GM18858 (cell line): ENCODE measurements at regions not wholly inside any gene's neighbourhood (a gene's known extent, or its start where the extent isn't known, plus 50 kb on each side); places are given as distances from the start of the nearest gene placed in this dataset.

Experiments used
- ATAC-seq: cut with Tn5 transposase; IDR thresholded peaks from one replicate; pipeline ENCODE4 v1.9.1; 2021; ENCODE audit not compliant: unreplicated experiment

DNA sequence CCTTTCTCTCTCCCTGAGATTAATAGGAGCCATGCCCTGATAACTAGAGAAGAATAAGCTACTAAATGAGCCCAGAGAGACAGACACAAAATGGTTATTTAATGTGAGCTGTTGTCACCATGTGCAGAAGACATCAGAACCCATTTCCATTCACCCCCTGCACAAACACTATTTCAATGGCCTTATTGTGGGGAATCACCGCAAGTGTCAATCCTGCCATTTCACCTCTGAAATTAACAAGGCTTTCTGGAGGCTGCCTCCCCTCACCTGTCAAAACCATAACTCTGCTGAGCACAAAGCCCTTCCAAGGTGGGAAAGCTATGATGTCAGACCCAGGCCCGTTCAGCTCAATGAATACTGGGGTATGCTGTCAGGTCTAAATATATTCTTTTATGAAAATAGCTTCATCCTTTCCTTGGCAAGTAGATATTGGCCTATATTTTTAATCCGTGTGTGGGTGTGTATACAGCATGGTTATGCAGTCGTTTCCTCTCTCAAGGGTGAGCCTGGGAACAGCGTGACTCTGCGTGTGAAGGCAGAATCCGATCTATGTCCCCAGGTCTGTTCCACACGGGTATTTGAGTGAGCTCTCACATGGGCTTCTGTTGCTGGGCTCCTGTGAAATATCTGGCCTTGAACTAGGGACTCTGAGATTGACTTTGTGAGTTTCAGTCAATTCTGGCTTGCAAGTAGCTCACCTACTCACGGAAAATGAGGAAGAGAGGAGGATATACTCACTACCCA is 266.3 kb downstream of the FBXW7 start:
- no peak for ATAC-seq

DNA sequence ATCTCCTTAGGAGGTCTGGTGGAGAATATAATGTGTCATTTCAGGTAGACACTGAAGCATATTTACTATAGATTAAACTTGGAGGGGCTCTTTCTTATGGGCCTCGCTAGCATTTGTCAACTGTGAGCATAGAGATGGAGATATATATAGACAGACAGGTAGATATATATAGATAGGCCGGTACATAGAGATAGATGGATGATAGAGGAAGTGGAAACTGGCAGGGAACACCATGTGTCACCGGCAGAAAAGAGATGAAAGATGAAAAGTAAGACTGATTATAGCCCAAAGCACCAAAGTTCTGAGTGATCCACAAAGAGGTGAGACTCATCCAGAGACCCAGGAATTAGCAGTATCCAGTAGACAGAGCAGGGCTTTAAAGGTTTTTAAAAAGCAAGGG is 268.1 kb downstream of the FBXW7 start:
- ATAC-seq, result no peak

DNA sequence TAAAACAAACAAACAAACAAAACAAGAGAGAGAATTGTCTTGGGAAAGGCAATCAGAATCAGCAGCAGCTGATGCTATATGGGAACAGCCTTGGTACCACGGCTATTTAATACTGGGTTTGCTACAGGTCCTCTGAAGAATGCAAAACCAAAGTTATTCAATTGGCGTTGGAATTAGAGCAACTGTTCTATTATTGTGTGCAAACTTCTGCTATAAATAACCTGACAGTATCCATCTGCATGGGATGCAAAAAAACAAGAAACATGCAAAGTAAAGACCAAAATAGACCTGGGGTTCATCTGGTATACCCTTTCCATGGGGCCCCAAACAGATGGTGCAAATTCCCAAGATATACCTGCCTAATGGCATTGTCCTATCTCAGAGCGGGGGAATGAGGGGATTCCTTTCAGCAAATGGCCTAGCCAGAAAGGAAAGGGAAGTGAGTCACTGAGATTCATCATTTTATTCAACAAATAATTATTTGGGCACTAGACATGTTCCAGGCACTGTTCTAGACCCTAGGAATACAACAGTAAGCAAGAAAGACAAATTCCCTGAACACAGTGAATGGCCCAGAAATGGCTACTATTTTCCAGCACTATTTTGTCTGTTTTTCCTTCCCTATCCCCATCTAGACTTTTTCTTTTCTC is 268.9 kb downstream of the FBXW7 start:
- ATAC-seq, result no peak

DNA sequence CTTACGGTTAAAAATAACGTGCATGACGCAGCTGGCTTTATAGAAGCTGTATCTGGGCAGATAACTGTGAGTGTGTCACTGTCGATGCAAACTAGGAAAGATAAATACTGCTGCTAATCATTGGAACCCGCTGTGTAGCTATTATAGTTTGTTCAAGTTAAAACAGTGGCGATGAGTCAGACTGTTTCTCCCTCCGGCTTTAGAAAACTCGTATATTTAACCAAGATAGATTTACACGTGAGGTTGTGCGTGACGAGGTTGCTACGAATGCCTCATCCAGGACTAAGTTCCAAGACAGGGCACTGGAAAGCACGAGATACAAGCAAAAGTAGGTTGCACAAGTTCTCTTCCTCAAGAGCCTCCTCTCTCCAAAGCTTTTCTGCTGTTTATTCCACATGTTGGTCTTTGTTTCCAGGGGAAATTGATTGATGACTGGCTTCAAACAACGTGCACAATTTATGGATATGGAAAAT is 270.7 kb downstream of the FBXW7 start:
- no peak for ATAC-seq

DNA sequence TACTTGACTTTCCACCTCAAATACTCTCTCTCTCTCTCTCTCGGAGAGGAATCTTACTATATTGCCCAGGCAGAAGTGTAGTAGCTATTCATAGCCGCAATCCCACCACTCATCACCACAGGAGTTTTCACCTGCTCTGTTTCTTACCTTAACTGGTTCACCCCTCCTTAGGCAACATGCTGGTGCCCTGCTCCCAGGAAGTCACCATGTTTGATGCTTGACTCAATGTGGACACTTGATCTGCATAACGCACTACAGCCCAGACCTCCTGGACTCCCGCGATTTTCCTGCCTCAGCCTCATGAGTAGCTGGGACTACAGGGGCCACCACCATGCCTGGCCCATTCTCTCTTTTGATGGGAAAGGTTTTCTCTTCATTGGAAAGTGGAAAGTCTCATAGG is 271.8 kb downstream of the FBXW7 start:
- ATAC-seq, result no peak

DNA sequence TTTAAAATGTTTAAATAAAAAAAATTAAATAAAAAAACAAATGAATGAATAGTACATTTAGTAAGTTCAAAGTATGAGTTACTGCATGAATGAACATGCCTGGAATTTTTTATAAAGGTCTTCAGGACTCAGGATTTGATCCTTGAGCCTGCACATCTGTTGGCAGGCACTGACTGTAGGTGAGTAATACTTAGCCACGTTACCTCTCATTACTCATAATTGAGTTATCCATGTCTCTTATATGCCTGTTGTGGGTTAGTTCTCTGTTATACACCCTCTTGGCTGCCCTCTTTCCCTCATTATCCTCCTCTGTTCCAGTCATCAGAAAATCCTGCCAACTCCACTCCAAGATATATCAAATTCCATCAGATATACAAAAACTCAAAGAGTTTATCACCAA is 276.0 kb downstream of the FBXW7 start:
- ATAC-seq, result no peak

DNA sequence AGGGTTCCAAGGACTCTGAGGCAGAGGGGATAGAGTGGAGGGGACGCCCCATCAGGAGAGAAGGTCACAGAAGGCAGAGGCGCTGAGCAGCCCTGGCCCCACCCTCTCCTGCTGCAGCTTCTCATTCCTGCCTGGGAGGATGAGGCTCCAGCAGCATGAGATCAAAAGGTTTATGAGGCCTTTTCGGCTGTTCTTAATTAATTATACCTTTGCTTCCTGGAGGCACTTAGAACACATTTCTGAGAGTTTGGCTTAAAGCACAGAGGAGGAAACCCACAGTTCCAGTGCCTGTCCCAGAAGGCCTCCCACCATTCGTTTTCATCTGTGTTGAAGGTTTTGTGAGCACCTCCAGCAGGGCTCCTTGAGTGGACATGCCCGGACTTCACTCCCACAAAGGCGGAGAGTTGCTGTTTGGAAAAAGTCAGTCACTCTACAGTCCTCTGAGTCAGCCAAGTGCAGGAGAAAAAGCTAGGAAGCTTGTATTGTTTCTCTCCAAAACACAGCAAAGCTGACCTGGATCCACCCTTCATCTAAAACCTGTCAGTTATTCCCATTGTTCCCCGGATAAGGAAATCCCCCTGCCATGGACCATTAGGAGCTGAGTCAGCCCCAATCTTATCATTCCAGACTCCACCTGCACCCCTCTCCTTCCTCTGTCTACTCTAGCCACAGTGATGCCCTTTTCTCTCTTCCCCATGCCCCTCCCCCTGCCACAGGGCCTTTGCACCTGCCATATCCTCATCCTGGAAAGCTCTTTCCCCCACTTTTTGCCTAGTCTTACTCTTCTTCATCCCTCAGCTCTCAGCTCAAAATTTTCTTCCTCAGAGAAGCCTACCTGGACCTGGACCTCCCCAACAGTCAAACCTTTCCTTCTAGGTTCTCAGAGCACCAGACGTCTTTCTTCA is 276.8 kb downstream of the FBXW7 start:
- ATAC-seq, result no peak

DNA sequence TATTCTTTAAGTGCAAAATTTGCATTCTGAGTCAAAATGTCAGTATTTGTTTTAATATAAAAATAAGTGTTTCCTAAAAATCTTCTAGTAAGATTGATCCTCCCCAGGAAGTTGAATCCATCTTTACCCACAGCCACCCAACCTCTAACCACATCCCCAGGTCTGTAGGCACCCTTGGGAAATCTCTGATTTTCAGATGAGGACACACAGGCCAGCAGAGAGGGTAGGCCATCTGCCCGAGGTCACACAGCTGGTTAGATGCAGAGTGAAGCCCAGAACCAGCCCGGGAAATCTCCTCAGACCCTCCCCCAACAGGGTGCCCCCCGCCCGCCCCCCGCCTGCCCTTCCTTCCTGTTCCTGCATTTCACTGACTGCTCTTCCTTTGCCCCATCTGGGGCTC is 277.5 kb downstream of the FBXW7 start:
- ATAC-seq, result no peak

DNA sequence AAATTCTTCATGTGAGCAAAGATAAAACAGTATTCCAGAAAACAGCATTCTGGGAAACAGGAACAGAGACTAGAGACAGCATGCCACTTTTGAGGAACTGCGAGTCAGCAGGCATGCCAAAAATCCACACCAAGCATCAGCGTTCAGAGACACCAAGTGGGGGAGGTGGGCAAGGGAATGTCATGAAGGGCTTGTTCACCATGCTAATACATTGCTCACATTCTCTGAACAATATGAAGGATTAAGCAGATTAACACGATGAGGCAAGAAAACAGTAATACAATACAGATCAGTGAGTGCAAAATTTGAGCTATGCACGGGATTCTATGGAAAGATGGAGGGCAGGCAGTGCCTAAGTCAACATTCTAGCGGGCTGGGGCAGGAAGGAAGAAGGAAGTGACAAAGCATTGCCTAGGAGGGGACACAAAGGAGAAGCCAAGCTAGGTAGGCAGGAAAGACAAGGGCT is 278.3 kb downstream of the FBXW7 start:
- ATAC-seq, result no peak

DNA sequence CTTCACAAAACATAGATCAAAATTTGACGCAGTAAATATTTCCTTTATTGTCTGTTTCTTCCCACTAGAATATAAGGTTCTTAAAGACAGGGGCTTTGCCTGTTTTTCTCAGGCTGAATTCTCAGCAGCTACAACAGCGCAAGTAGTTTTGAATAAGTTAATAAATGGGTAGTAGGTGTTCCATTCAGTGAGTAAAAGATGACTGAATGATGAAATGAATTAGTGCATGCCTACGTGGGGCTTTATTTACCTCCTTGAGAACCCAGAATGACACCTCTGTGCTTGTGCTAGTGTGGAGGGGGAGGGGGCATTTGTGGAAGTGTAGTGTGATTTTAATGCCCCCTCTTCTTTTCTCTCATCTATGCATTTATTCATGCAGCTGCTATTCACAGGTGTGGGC is 278.9 kb downstream of the FBXW7 start:
- no peak for ATAC-seq

DNA sequence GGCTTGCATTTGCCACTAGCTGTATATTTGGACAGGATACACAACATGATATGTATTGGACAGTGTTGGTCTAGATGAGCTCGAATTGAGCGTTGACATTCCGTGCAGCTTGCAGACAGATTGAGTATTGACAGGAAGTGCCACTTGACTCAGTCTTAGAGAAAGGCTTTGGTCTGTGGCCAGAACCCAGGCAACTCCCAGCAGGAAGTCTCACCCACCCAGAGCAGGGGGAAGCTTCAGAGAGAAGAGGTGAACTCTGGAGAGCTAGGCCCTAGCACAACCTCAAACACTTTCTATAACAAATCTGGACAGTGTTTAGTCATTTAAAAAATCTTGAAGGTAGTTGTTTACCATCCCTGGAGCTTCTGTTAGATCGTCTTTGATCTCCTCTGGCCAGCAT is 280.5 kb downstream of the FBXW7 start:
- ATAC-seq, result peak; percentile 91

DNA sequence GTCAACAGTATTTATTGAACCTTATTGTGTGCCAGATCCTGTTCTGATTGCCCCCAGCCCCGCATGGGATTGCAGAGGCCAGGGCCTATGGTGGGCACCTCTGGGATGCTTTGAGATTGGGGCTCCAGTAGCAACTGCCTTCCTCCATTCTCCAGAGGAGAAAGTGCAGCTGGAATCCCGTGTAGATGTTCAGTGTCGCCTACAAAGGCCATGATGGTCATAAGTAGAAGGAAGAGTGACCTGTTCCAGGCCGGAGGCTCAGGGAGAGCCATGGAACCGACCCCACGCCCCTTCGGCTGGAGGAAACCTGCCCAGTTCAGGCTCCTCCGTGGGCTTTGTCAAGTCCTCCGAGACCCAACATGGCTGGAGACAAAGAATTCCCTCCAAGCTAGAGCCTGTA is 287.5 kb downstream of the FBXW7 start:
- ATAC-seq, result no peak

DNA sequence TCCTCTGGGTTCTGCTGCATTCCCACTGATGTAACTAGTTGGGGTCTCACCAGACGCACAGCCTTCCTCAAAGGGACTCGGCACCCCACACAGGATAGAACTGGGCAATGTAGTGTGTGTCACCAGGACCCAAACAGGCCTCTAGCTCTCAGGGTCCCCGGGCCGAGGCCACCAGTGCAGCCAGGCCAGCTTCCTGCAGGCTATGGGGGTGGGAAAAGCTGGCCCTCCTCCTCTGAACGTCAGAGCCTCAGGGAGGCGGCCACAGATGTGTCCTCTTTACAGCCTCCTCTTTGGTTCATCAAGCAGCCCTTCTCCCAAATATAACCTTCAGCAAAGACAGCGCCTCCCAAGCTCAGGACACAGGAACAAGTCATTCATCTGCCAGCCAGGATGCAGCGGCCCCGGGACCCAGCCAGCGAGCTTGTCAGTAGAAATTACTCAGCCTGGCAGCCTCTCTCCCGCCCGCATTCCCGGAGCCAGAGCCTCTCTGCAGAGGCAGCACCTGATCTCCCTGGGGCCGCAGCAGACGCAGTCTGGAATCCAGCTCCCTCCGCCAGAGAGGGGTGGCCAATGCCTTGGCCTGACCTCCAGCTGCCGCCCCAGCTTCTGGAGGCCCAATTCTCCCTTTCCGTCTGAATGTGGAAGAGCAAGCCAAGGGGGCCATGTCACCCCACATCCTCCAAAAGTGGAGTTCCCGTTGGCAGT is 288.5 kb downstream of the FBXW7 start:
- ATAC-seq, result no peak

DNA sequence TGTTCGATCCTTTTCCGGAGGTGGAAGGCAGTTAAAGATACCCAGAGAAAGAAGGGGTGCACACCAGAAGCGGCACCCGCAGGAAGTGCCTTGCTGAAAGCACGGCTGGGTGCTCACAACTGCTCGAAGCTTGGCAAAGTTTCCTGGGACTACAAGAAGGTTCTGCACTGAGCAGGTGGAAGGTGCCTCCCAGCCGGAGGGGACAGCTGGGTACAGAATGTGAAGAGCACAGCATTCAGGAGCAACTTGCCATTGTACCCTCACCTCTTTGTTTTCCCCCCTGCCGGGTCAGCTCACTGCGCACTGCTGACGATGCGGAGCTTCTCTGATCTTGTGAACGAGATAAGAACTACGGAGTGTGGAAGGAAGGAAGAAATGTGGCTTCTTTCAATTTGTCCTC is 289.2 kb downstream of the FBXW7 start:
- no peak for ATAC-seq

DNA sequence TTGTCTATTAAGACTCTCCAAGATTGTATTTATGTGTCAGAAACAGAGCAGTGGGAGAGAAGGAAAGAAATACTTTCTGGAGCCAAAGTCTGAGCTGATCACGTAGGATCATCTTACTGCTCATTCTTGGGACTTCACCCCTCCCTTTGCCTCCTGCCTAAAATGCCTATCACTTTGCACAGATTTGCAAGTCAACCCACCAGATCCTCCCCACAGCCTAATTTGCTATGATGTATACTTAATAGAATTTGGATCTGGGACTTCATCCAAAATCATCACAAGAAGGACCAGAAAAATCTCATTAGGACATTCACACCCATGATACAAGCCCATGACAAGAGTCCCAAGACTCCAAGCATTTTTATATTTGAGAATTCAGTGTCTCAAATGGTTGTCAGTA is 290.2 kb downstream of the FBXW7 start:
- no peak for ATAC-seq

DNA sequence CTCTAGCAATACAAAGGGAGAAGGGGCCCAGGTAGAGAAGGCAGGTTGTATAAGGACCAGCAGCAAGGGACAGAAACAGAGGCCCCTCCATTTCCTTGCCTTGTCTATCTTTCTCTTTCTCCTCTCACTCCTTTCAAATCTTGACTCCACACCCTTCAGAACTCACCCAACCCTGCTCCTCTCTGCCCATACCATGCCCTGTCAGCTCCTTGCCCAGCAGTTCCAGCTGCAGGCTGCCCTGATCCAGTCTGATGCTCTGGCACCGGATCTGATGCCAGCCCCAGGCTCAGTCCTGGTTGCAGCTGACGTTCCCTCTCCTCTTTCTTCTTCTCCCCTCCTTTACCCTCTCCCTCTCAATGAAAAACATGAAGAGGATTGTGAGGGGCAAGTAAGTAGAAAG is 291.2 kb downstream of the FBXW7 start:
- ATAC-seq, result no peak

DNA sequence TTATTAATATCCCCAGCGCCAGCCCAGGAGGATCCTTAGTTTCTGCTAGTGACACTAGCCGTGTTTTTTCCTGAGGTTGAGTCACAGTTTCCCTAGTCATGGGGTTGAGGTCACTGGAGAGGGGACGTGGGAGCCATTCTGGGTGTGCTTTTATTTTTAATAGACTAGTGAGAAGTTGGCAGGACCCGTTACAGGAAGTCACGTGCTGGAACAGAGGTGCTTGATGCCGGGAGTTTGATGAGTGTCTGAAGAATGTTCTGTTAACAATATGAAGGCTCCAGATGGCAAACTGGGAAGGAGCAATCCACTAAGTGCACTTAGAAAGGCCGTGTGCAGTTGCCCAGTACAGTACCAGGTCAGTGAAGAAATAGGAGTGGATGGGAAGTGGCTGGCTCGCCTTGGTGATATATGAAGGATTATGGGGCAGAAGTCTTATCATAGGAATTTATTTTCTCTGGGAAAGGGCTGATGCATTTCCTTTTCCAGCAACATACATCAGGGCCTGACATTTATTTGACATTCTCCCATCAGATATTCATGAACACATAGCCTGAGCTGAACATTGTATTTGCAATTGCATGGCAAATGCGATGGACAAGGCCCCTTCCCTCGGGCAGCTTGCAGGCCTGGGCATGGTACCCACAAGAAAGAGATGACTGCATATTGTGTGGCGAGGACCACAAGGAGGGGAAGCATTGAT is 291.8 kb downstream of the FBXW7 start:
- ATAC-seq, result no peak

DNA sequence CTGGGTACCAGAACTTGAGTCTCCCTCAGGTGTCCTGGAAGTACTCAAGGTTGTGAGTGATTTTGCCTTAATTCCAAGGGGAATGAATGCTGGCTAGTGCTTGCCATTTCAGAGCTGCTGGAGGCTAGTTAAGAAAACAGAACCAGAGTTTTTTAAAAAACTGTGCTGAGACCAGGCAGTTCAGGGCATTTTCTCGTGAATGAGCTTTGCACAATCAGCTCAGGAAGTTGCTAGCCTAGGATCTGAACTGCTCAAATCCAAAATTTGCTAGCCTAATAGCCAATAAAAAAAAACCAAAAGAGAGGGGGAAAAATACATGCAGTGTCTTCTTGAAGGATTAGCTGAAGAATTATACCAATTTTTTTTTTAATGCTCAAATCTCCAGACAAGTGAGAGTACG is 292.7 kb downstream of the FBXW7 start:
- no peak for ATAC-seq

DNA sequence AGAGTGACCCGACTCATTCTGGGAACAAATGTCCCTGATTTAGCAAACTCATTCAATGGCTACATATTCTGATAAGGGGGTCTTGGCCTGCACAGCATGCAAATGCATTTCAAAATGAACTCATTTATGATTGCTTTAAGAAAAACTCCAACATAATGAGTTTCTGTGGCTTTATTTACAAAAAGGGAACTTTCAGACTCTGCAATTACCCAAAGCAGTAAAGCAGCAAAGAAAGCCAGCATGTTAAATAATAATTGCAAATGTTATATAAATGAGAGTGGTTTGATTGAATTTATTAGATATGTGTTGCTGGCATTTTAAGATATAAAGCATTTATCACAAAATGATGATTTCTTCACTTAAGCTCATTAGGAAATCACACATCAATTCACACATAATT is 295.7 kb downstream of the FBXW7 start:
- no peak for ATAC-seq

DNA sequence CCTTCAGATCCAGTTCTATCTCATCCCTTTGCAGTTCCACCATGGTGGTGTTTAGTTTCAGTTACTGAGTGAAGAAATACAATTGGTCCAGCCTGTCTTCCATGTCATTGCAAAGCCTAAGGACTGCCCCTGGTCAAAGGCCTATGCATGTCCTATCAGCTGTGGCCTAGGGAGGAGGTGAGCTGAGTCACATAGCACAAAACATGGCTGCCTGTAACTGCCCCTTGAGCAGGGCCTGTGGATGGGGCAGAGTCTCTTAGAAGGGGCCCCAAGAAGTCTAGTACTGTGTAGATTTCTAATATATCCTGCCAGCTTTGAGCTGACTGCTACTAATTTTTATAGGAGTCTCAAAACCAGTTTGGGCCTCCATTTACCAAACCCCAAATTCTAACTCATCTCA is 296.7 kb downstream of the FBXW7 start:
- no peak for ATAC-seq
